NCI-H1417 treated with DMSO at 0.1 percent for 48 hours (cell line): ENCODE measurements at regions not wholly inside any gene's neighbourhood (a gene's known extent, or its start where the extent isn't known, plus 50 kb on each side); places are given as distances from the start of the nearest gene placed in this dataset.
"Not testable (repeated sequence)": the region's sequence is repeated elsewhere in the genome, so short reads cannot be mapped to it uniquely, and the experiment has no call there.

ENCODE experiments used
- DNase-seq: peaks from one replicate; lab custom pipeline; 2025; lab: John Stamatoyannopoulos, UW

GRCh38 chr1:117707371-117707770 is 101.5 kb downstream of the TENT5C start:
- no peak for DNase-seq

DNA sequence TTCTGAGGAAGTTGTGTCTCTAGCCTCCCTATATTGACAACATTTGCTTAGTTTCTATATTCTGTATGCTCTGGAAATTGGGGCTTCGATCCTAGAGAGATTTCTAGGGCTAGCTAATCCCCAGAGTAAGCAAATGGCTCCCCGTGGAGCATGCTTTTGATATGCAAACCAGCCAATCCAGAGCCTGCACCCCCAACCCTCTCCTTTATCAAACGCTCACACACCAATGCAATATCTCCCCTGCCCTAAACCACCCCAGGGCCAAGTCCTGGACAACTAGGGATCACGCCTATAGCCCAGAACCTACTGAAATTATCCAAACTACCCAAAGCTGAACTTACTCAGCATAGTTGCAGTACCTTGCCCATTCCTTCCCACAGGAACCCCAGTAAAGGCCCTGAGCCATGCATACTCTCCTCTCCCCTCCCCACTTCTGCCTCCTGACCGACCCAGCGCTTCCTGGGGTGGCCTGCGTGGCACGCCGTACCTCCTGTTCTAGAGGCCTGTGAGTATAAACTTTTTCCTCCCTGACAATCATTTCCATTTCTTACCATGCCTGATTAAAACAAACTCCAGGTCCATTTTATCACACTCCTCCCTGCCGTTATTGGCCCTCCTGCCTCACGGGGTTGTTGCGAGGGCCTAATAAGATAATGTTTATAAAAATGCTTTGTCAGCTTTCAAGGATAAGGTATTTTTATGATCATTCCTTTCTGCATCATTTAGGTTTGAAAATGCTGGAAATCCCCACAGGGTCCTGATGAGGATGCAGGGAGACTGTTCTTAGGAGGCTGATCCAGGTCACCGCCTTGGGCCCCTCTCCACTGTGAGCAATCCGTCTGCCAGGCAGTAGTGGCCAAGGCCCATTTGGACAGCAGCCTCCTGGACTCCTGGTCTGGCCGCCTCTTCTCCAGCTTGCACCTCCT is 102.7 kb downstream of the TENT5C start:
- no peak for DNase-seq

DNA sequence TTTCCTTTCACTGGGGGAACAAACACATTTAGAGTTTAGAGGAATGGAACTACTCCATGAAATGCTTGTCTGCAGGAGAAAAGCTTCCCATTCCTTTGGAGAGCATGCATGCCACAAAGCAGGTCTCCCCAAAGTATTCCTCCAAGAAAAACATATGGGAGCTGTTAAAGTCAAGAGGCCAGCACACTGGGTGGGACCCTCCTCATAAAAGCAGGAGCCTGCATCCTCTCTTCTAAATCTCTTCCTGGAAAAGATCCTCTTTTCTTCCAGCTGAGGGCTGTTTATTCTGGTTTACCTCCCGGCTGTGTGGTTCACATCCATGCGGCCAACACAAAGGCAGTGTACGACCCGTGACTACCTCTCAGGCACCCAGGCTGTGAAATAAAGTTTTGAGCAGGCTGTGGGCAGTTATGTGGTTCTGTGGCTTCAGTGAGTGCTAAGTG is 103.4 kb downstream of the TENT5C start:
- DNase-seq: no peak

DNA sequence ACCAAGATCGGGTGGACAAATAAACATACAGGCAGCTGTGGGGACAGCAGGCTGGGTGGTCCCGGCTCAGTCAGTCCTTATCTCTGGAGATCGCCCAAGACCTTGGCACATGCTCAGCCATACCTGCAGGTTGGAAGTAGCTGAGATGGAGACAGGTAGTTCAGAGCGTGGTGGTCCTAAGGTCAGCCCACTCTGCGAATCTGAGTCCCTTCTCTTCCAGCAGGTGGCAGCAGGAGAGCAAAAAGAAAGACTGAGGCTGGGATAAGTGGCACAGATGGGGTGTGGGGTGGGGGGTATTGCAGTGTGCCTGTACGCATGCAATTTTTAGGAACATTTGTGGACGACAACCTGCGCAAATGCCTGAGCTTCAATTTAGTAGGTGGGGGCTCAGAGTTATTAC is 104.9 kb downstream of the TENT5C start:
- DNase-seq: no peak

- no peak for DNase-seq
Measured at GRCh38 chr1:117712621-117713020, 106.8 kb downstream of the TENT5C start.

- DNase-seq: no peak
Measured at GRCh38 chr1:117714546-117714945, 108.7 kb downstream of the TENT5C start.

GRCh38 chr1:117716030-117716429 is 110.2 kb downstream of the TENT5C start:
- DNase-seq: not testable (repeated sequence)

GRCh38 chr1:117717980-117718379 is 112.1 kb downstream of the TENT5C start:
- not testable (repeated sequence) for DNase-seq

GRCh38 chr1:117718596-117718995 is 112.7 kb downstream of the TENT5C start:
- not testable (repeated sequence) for DNase-seq

GRCh38 chr1:117719004-117719403 is 113.2 kb downstream of the TENT5C start:
- no peak for DNase-seq

DNA sequence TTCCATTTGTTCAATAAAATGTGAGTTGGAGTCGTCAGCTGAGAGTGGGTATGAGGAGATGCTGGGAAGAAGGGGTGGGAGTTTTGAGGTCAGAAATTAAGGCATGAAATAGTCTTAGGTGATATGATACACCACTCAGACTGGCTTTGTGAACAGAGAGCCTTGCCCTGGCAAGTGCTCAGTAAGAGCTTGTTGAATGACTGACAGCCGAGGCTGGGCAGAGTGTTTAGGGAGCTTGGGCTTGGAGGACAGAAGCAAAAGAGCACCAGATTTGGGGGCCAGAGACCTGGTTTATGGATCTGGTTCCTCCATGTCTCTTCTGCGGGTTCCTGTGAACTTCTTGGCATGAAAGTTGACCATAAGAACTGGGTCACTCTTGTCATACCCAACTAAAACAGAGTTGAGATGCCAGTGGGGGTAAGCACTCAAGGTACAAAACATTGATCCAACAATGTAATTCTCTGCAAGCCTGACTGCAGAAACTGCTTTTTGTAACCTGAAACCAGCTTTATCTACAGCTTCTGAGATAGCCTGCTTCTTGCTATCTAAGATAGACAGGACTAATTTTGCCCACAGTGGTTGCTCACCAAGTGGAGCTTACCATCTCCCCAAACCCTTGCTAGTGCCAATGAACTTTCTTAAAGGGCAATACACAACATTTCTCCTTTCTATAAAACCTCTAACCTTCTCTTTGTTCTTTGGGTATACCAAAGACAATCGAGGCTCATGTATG is 126.4 kb downstream of the TENT5C start:
- DNase-seq: no peak

GRCh38 chr1:117732956-117733355 is 127.1 kb downstream of the TENT5C start:
- DNase-seq: no peak

DNA sequence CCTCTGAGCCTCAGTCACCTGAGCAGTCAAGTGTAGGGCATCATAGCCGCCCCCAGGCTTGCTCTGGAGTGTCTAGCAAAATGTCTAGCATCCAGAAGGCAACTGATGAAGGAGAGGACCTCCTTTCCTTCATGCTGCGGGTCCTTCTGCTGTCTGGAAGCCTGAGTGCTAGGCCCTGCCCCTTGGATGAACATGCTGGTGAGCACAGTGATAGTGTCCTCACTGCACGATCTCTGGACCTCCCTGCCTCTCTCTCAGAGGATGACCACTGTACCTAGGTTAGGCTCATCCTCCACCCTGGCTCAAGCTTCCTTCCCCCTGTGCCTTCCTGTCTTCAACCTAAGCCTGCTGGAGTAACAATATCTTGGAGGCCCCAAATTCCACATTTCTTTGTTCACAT is 128.6 kb downstream of the TENT5C start:
- no peak for DNase-seq

DNA sequence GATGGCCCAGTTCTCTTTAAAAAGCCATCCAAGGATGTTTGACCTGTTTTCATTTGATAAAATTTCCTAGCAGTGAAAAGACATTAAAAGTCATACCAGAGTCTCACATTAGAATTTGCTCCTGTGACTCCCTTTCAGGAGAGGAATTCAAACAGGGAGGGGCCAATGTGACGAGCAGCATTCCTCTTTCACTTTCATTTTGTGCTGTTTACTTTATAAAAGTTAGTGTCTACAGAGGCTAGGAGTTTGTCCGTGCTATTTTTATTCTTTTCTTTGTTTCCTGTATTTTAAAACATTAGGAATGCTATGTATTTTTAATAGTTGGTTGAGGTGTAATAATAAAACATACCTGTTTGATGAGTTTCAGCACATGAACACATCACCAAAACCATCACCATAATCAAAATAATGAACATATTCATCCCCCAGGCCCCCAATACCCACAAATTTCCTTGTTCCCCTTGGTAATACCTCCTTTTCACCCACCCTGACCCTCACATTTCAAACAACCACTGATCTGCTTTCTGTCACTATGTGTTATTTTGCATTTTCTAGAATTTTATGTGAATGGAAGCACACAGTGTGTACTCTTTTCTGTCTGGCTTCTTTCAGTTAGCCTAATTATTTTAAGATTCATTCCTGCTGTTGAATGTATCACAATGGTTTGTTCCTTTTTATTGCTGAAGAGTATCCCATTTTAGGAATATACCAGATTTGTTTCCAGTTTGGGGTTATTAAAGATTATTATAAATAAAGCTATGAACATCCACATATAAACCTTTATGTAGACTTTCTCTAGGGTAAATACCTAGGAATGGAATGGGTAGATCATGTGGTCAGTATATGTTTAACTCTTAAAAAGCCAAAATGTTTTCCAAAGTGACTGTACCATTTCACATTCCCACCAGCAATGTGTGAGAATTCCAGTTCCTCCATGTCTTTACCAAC is 129.5 kb downstream of the TENT5C start:
- no peak for DNase-seq

DNA sequence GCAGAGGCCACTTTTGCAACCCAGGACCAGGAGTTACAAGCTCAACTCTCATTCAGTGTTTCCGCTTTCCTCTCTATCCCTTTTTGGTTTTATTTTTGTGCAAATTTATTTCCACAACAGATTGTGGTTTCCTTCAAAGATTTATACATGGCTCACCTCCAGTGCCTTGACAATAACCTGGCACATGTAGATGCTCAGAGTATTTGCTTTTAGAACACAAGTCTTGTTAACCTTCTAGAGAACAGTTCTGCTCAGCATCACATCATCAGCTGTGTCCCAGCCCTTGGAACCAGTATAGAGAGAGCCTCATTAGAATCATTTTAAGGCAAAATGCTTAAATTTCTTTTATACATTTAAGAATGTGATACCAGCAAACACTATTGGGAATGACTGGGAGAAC is 133.7 kb downstream of the TENT5C start:
- DNase-seq: no peak

DNA sequence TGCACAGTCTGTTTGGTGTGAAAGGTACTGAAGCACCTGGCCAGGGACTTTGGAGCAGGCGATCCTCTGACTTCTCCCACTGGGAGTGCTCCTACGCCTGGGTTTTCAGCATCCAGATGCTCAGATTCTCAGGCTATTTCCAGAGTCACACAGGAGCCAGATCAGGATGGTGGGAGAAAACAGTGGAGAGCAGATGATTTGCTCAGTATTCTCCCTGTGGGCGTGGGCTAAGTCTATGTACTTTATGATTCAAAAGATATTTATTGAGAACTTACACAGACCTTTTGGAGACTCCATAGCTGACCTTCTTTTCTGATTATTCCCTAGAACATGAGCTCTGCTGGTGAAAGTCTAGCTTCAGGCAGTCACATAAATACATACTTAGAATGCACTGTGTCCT is 134.6 kb downstream of the TENT5C start:
- DNase-seq: no peak

DNA sequence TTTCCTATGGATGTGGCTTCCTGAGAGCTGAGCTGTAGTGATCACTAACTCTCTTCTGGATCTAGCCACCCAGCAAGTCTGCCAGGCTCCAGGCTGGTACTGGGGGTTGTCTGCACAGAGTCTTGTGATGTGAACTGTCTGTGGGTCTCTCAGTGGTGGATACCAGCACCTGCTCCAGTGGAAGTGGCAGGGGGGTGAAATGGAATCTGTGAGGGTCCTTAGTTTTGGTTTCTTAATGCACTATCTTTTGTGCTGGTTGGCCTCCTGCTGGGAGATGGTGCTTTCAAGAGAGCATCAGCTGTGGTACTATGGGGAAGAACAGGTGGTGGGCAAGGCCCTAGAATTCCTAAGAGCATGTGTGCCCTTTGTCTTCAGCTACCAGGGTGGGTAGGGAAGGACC is 140.7 kb downstream of the TENT5C start:
- not testable (repeated sequence) for DNase-seq

DNA sequence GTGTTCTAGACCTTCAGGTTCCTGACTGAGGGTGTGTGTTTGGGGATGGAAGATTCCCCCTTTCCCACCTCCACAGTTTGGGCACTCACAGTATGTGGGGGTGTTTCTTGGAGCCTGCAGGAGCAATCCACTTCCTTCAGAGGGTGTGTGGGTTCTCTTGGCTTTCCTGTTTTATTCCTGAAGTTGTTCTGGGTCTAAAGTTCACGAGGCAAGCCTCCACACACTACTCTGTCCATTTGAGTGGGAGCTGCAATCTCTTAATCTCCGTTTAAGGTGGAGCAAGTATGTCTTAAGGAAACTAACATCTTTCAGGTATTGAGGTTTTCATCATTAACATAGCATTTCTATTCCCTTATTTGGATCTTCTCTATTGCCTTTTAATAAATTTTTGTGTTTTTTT is 141.8 kb downstream of the TENT5C start:
- DNase-seq: no peak

DNA sequence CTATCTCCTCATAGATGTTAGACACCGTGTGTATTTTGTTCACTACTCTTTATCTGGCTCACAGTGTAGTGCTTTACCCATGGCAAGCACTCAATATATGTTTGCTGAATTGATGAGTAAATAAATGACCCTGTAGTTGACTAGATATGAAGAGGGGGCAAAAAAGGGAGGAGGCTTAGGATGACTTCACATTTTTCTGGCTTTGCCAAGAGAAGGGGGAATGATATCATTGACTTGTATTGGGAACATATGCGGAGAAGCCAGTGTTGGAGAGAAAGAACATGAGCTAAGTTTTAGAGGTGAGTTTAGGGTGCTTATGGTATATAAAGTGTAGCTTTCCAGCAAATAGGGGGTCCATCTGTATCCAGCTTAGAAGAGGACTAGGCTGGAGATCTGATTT is 145.5 kb downstream of the TENT5C start:
- no peak for DNase-seq

- no peak for DNase-seq
Measured at GRCh38 chr1:117752661-117753060, 146.8 kb downstream of the TENT5C start.

- no peak for DNase-seq
Measured at GRCh38 chr1:117753232-117753631, 147.4 kb downstream of the TENT5C start.

- DNase-seq: no peak
Measured at GRCh38 chr1:117753652-117754051, 147.8 kb downstream of the TENT5C start.
